SU-DHL-6 (cell line): ENCODE measurements at regions not wholly inside any gene's neighbourhood (a gene's known extent, or its start where the extent isn't known, plus 50 kb on each side); places are given as distances from the start of the nearest gene placed in this dataset.

Experiments
- EZH2phosphoT487 ChIP-seq: fragments of 200-600 bp; sonication (generic), shearing (Covaris generic); conservative IDR thresholded peaks from 2 replicates; pipeline ENCODE4 v1.6.1; 2018; ENCODE audit warnings: mild to moderate bottlenecking, antibody characterized with exemption, low read length, moderate library complexity, mixed read lengths
- TF ChIP-seq, protein P1 (sequence below): fragments of 200-600 bp; sonication (generic); IDR thresholded peaks from one replicate; pipeline ENCODE4 v1.5.1; 2017; ENCODE audit warnings: antibody characterized with exemption, mild to moderate bottlenecking, low read length, moderate library complexity; ENCODE audit not compliant: insufficient read depth, poor library complexity, severe bottlenecking

GRCh38 chr11:116249561-116249960 lies 523.2 kb downstream of the BUD13 start:
- TF ChIP-seq, protein P1, sequence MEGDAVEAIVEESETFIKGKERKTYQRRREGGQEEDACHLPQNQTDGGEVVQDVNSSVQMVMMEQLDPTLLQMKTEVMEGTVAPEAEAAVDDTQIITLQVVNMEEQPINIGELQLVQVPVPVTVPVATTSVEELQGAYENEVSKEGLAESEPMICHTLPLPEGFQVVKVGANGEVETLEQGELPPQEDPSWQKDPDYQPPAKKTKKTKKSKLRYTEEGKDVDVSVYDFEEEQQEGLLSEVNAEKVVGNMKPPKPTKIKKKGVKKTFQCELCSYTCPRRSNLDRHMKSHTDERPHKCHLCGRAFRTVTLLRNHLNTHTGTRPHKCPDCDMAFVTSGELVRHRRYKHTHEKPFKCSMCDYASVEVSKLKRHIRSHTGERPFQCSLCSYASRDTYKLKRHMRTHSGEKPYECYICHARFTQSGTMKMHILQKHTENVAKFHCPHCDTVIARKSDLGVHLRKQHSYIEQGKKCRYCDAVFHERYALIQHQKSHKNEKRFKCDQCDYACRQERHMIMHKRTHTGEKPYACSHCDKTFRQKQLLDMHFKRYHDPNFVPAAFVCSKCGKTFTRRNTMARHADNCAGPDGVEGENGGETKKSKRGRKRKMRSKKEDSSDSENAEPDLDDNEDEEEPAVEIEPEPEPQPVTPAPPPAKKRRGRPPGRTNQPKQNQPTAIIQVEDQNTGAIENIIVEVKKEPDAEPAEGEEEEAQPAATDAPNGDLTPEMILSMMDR: no peak
- TF ChIP-seq EZH2phosphoT487: no peak
